H1 (cell line): ENCODE measurements at regions not wholly inside any gene's neighbourhood (a gene's known extent, or its start where the extent isn't known, plus 50 kb on each side); places are given as distances from the start of the nearest gene placed in this dataset.

Experiments
- CTCF ChIA-PET: fragments of 300-600 bp; sonication (Branson Sonifier 250); formaldehyde crosslinking; loops from one replicate; lab custom pipeline; 2021; ENCODE audit not compliant: partially characterized antibody; lab: Charles Lee
- POLR2A ChIA-PET: fragments of 300-600 bp; sonication (Branson Sonifier 250); formaldehyde crosslinking; loops from one replicate; lab custom pipeline; 2021; ENCODE audit warnings: inconsistent platforms; ENCODE audit not compliant: partially characterized antibody; lab: Charles Lee
- DNase-seq, 2 experiments: peaks; one replicate each; pipeline versions ENCODE4 v3.0.0 to v3.0.0-alpha.2; 2010 to 2022; ENCODE audit warnings: low spot score in 2 of 2, low read depth in 1 of 2, mixed read lengths in 1 of 2
- FAIRE-seq: peaks from 2 replicates; lab custom pipeline; 2011; peaks lifted over from hg19 to GRCh38; lab: Jason Lieb, UNC
- H2AFZ ChIP-seq: 2 replicates; pipeline ENCODE4 v1.8.1; 2012; ENCODE audit warnings: low read length, inconsistent platforms
- H2AK5ac ChIP-seq: 2 replicates; pipeline ENCODE4 v1.6.1; 2013; ENCODE audit warnings: low read depth, low read length
- H2BK120ac ChIP-seq: replicated peaks from 2 replicates; pipeline ENCODE3; 2013; ENCODE audit warnings: low read depth, low read length, inconsistent platforms
- H2BK12ac ChIP-seq: 2 replicates; pipeline ENCODE4 v1.6.1; 2013; ENCODE audit warnings: low read depth, low read length
- H2BK15ac ChIP-seq: 2 replicates; pipeline ENCODE4 v1.6.1; 2013; ENCODE audit warnings: low read length
- H2BK20ac ChIP-seq: 2 replicates; pipeline ENCODE4 v1.6.1; 2013; ENCODE audit warnings: low read length
- H2BK5ac ChIP-seq: 2 replicates; pipeline ENCODE4 v1.6.1; 2013; ENCODE audit warnings: low read depth, low read length
- H3K14ac ChIP-seq: 2 replicates; pipeline ENCODE4 v1.6.1; 2013; ENCODE audit warnings: inconsistent platforms; ENCODE audit not compliant: insufficient read length
- H3K18ac ChIP-seq: 2 replicates; pipeline ENCODE4 v1.6.1; 2013; ENCODE audit warnings: low read length; ENCODE audit errors: extremely low read depth
- H3K23ac ChIP-seq: 2 replicates; pipeline ENCODE4 v1.6.1; 2013; ENCODE audit warnings: inconsistent platforms; ENCODE audit not compliant: insufficient read length
- H3K23me2 ChIP-seq: 2 replicates; pipeline ENCODE4 v1.6.1; 2013; ENCODE audit warnings: low read depth, low read length
- H3K27ac ChIP-seq: 2 replicates; pipeline ENCODE4 v1.6.1; 2011; ENCODE audit warnings: low read depth, low read length, inconsistent platforms
- H3K27me3 ChIP-seq, 4 experiments: replicated peaks in 1 of 4; 1 replicate in 1 of 4; 2 replicates in 3 of 4; pipeline versions ENCODE4 v1.6.1 to v1.8.1; 2011 to 2013; ENCODE audit warnings: low read length in 3 of 4, mild to moderate bottlenecking in 3 of 4, inconsistent platforms in 2 of 4, mixed read lengths in 2 of 4, moderate library complexity in 1 of 4; ENCODE audit not compliant: control insufficient read depth in 3 of 4, insufficient read depth in 3 of 4; ENCODE audit errors: extremely low read depth in 1 of 4
- H3K36me3 ChIP-seq, 4 experiments: 2 replicates each; pipeline versions ENCODE4 v1.6.1 to v1.8.1; 2011 to 2013; ENCODE audit warnings: mild to moderate bottlenecking in 4 of 4, low read length in 3 of 4, moderate library complexity in 2 of 4, control low read depth in 1 of 4, inconsistent platforms in 1 of 4; ENCODE audit not compliant: insufficient read depth in 4 of 4, control insufficient read depth in 2 of 4
- H3K4ac ChIP-seq: replicated peaks from 2 replicates; pipeline ENCODE3; 2013; ENCODE audit warnings: low read length, low read depth, mixed read lengths, inconsistent platforms; ENCODE audit not compliant: insufficient read length
- H3K4me1 ChIP-seq, 4 experiments: replicated peaks in 1 of 4; 1 replicate in 1 of 4; 2 replicates in 3 of 4; pipeline versions ENCODE4 v1.6.1 to v1.8.1; 2011 to 2013; ENCODE audit warnings: low read length in 3 of 4, inconsistent platforms in 2 of 4, mixed read lengths in 1 of 4; ENCODE audit not compliant: insufficient read depth in 4 of 4, control insufficient read depth in 3 of 4
- H3K4me2 ChIP-seq, 2 experiments: 2 replicates each; pipeline versions ENCODE4 v1.6.1 to v1.8.1; 2011 to 2013; ENCODE audit warnings: low read depth in 2 of 2, low read length in 2 of 2, control low read depth in 1 of 2, inconsistent platforms in 1 of 2, mild to moderate bottlenecking in 1 of 2; ENCODE audit not compliant: insufficient read depth in 1 of 2
- H3K4me3 ChIP-seq, 4 experiments: fragments of 200-600, 300-600 bp in 1 of 4; sonication (generic), shearing (Covaris generic), sonication (Bioruptor Twin) in 1 of 4; 2 replicates each; pipeline versions ENCODE4 v1.5.1 to v1.8.1; 2011 to 2016; ENCODE audit warnings: low read length in 4 of 4, low read depth in 3 of 4, control low read depth in 2 of 4, inconsistent platforms in 2 of 4, mild to moderate bottlenecking in 2 of 4, mixed read lengths in 1 of 4, moderate library complexity in 1 of 4; ENCODE audit not compliant: insufficient read depth in 2 of 4; ENCODE audit errors: extremely low read depth in 1 of 4
- H3K56ac ChIP-seq: replicated peaks from 2 replicates; pipeline ENCODE3; 2013; ENCODE audit warnings: low read depth, mild to moderate bottlenecking, mixed read lengths, low read length, inconsistent platforms; ENCODE audit not compliant: insufficient read length
- H3K79me1 ChIP-seq: 2 replicates; pipeline ENCODE4 v1.6.1; 2013; ENCODE audit warnings: low read depth, low read length, control low read depth
- H3K79me2 ChIP-seq, 2 experiments: 2 replicates each; pipeline versions ENCODE4 v1.6.1 to v1.8.1; 2012 to 2013; ENCODE audit warnings: low read length in 2 of 2, mild to moderate bottlenecking in 2 of 2, inconsistent platforms in 1 of 2; ENCODE audit not compliant: insufficient read depth in 2 of 2, control insufficient read depth in 1 of 2
- H3K9ac ChIP-seq, 4 experiments: replicated peaks in 1 of 4; 1 replicate in 1 of 4; 2 replicates in 3 of 4; pipeline versions ENCODE4 v1.6.1 to v1.8.1; 2011 to 2013; ENCODE audit warnings: low read depth in 3 of 4, low read length in 3 of 4, control low read depth in 2 of 4, mild to moderate bottlenecking in 2 of 4, moderate library complexity in 2 of 4, inconsistent platforms in 1 of 4; ENCODE audit errors: extremely low read depth in 1 of 4
- H3K9me3 ChIP-seq, 2 experiments: 2 replicates each; pipeline versions ENCODE4 v1.6.1 to v1.8.1; 2012 to 2013; ENCODE audit warnings: mild to moderate bottlenecking in 2 of 2, moderate library complexity in 2 of 2, control low read depth in 1 of 2, inconsistent platforms in 1 of 2, low read depth in 1 of 2, low read length in 1 of 2, mixed read lengths in 1 of 2; ENCODE audit not compliant: insufficient read depth in 2 of 2
- H4K20me1 ChIP-seq, 2 experiments: replicated peaks in 1 of 2; 2 replicates each; pipeline versions ENCODE3 to v1.8.1; 2011 to 2013; ENCODE audit warnings: inconsistent platforms in 2 of 2, low read length in 2 of 2, mild to moderate bottlenecking in 1 of 2; ENCODE audit not compliant: insufficient read depth in 2 of 2, control insufficient read depth in 1 of 2
- H4K5ac ChIP-seq: 2 replicates; pipeline ENCODE4 v1.6.1; 2013; ENCODE audit warnings: low read length, low read depth, mixed read lengths, inconsistent platforms; ENCODE audit not compliant: insufficient read length
- H4K8ac ChIP-seq: 2 replicates; pipeline ENCODE4 v1.8.0; 2013; ENCODE audit warnings: mild to moderate bottlenecking, moderate library complexity, low read length, inconsistent platforms; ENCODE audit not compliant: insufficient read depth; ENCODE audit errors: extremely low read depth
- H4K91ac ChIP-seq: replicated peaks from 2 replicates; pipeline ENCODE3; 2013; ENCODE audit warnings: low read length, mixed read lengths, inconsistent platforms; ENCODE audit not compliant: insufficient read length
- CTBP2 ChIP-seq: IDR thresholded peaks from 2 replicates; pipeline ENCODE4 v1.7.0; 2011; ENCODE audit warnings: borderline replicate concordance, mild to moderate bottlenecking, moderate library complexity, mixed read lengths, low read length; ENCODE audit not compliant: insufficient read depth, insufficient read length
- MAFK ChIP-seq: IDR thresholded peaks from 2 replicates; pipeline ENCODE4 v1.6.1; 2012; ENCODE audit warnings: low read depth, mild to moderate bottlenecking, improper control_type of control experiment, low read length
- WGBS, 2 experiments: shearing (Covaris generic) in 1 of 2; methylation state at CpG; one replicate each; pipeline versions ENCODE4 v1.1.6 to v1.1.7; 2013 to 2015; ENCODE audit warnings: low lambda C conversion rate in 2 of 2, mixed read lengths in 2 of 2, inconsistent platforms in 1 of 2, low coverage in 1 of 2, missing lambda C conversion rate in 1 of 2; ENCODE audit not compliant: insufficient replicate concordance in 2 of 2, insufficient coverage in 1 of 2, insufficient read length in 1 of 2; ENCODE audit errors: extremely low coverage in 1 of 2, missing lambda C conversion rate in 1 of 2; 5-methylcytosine and 5-hydroxymethylcytosine counted together

- H3K79me2 ChIP-seq = no peaks in the 10 kb centered on the region
- no peaks in the 10 kb centered on the region for H3K79me1 ChIP-seq
- H3K23ac ChIP-seq = no peak overlapping the region
- no peak overlapping the region for H3K4me2 ChIP-seq
- H4K20me1 ChIP-seq = no peaks in the 10 kb centered on the region
- no peak overlapping the region for H2BK12ac ChIP-seq
- no peaks in the 10 kb centered on the region for H3K27me3 ChIP-seq
- no peak overlapping the region for H3K14ac ChIP-seq
- H3K9me3 ChIP-seq = no peaks in the 10 kb centered on the region
- H4K91ac ChIP-seq = no peak overlapping the region
- FAIRE-seq (no peak), DNase-seq (no peak)
- WGBS, 2 experiments = 90% methylated on average over 2 of the region's 2 CpGs; no CpG with 5 or more reads in 1 of the 2 experiments
- ChIA-PET CTCF (no interaction called here), POLR2A (no interaction called here)
- no peak overlapping the region for H3K9ac ChIP-seq
- no peak overlapping the region for H2BK20ac ChIP-seq
- no peak overlapping the region for H4K8ac ChIP-seq
- TF ChIP-seq CTBP2 = no peak
- TF ChIP-seq MAFK = peak; percentile 70
- H3K18ac ChIP-seq = no peak overlapping the region
- H2AFZ ChIP-seq = no peak overlapping the region
- no peak overlapping the region for H3K4ac ChIP-seq
- no peak overlapping the region for H2BK120ac ChIP-seq
- H4K5ac ChIP-seq = no peak overlapping the region
- H3K56ac ChIP-seq = no peak overlapping the region
- H2BK15ac ChIP-seq = no peak overlapping the region
- H3K4me3 ChIP-seq = no peak overlapping the region
- H3K36me3 ChIP-seq = no peaks in the 10 kb centered on the region; a peak in 1 of 8 replicates
- H2BK5ac ChIP-seq = no peak overlapping the region
- no peaks in the 10 kb centered on the region for H3K23me2 ChIP-seq
- H3K27ac ChIP-seq = no peak overlapping the region
- no peaks in the 10 kb centered on the region for H3K4me1 ChIP-seq
- H2AK5ac ChIP-seq = no peak overlapping the region
These were observed 131.9 kb upstream of the PTPRD start for GRCh38 chr9:10744669-10745068.
